IMR-90 (cell line): ENCODE measurements at regions not wholly inside any gene's neighbourhood (a gene's known extent, or its start where the extent isn't known, plus 50 kb on each side); places are given as distances from the start of the nearest gene placed in this dataset.

Experiments
- ATAC-seq: fragments of 200-7000 bp; cut with Tn5 transposase; 2 replicates; pipeline ENCODE4 v1.9.1; 2020; ENCODE audit warnings: low read depth, mild to moderate bottlenecking, moderate library complexity
- BruUV-seq: library from RNA; stranded (reverse); fragments of 400-500 nt; replicated peaks from 2 replicates; lab custom pipeline; 2021; lab: Mats Ljungman, UMichigan
- CTCF ChIA-PET: fragments of 300-600 bp; formaldehyde crosslinking; extraction: SDS; loops from one replicate; lab custom pipeline; 2021; ENCODE audit warnings: antibody characterized with exemption; lab: Yijun Ruan, JAX
- POLR2A ChIA-PET: fragments of 300-600 bp; sonication (Branson Sonifier 250); formaldehyde crosslinking; loops from one replicate; lab custom pipeline; 2022; ENCODE audit warnings: antibody characterized with exemption; ENCODE audit not compliant: unreplicated experiment; lab: Charles Lee
- DNase-seq: peaks from one replicate; pipeline ENCODE4 v3.0.0; 2013
- H2AFZ ChIP-seq: replicated peaks from 2 replicates; pipeline ENCODE3; 2013; ENCODE audit warnings: low read length, mild to moderate bottlenecking; ENCODE audit not compliant: poor library complexity
- H2AK5ac ChIP-seq: 2 replicates; pipeline ENCODE4 v1.6.1; 2013; ENCODE audit warnings: low read depth, low read length, inconsistent platforms
- H2AK9ac ChIP-seq: replicated peaks from 2 replicates; pipeline ENCODE3; 2013; ENCODE audit warnings: mild to moderate bottlenecking, low read depth, low read length, moderate library complexity; ENCODE audit not compliant: poor library complexity
- H2BK120ac ChIP-seq: 2 replicates; pipeline ENCODE4 v1.6.1; 2013; ENCODE audit warnings: low read depth, low read length, inconsistent platforms
- H2BK15ac ChIP-seq: 3 replicates; pipeline ENCODE4 v1.6.1; 2013; ENCODE audit warnings: low read depth, low read length, inconsistent platforms
- H2BK20ac ChIP-seq: 2 replicates; pipeline ENCODE4 v1.6.1; 2013; ENCODE audit warnings: low read depth, mild to moderate bottlenecking, inconsistent platforms, low read length, moderate library complexity
- H2BK5ac ChIP-seq: 2 replicates; pipeline ENCODE4 v1.6.1; 2013; ENCODE audit warnings: mild to moderate bottlenecking, low read depth, low read length, inconsistent platforms; ENCODE audit not compliant: poor library complexity, severe bottlenecking
- H3K14ac ChIP-seq: replicated peaks from 2 replicates; pipeline ENCODE4 v1.6.1; 2013; ENCODE audit warnings: low read depth, low read length, inconsistent platforms
- H3K18ac ChIP-seq: 2 replicates; pipeline ENCODE4 v1.6.1; 2013; ENCODE audit warnings: low read depth, low read length, control low read depth
- H3K23ac ChIP-seq: 2 replicates; pipeline ENCODE4 v1.6.1; 2013; ENCODE audit warnings: low read depth, low read length, inconsistent platforms
- H3K27ac ChIP-seq: 2 replicates; pipeline ENCODE4 v1.5.1; 2013; ENCODE audit warnings: mild to moderate bottlenecking, control low read depth, low read length; ENCODE audit not compliant: insufficient read depth
- H3K27me3 ChIP-seq: 2 replicates; pipeline ENCODE4 v1.6.1; 2013; ENCODE audit warnings: low read length; ENCODE audit not compliant: control insufficient read depth, insufficient read depth
- H3K36me3 ChIP-seq: 2 replicates; pipeline ENCODE4 v1.6.1; 2013; ENCODE audit warnings: low read length, mixed read lengths; ENCODE audit not compliant: control insufficient read depth, insufficient read depth
- H3K4ac ChIP-seq: 2 replicates; pipeline ENCODE4 v1.6.1; 2013; ENCODE audit warnings: low read depth, low read length, inconsistent platforms
- H3K4me1 ChIP-seq: 2 replicates; pipeline ENCODE4 v1.6.1; 2013; ENCODE audit warnings: low read length, mixed read lengths; ENCODE audit not compliant: control insufficient read depth, insufficient read depth
- H3K4me2 ChIP-seq: 2 replicates; pipeline ENCODE4 v1.6.1; 2013; ENCODE audit warnings: low read depth, mild to moderate bottlenecking, control low read depth, low read length, moderate library complexity
- H3K4me3 ChIP-seq: 2 replicates; pipeline ENCODE4 v1.5.1; 2013; ENCODE audit warnings: low read depth, mild to moderate bottlenecking, control low read depth, low read length, moderate library complexity; ENCODE audit not compliant: insufficient read depth
- H3K56ac ChIP-seq: 2 replicates; pipeline ENCODE4 v1.6.1; 2013; ENCODE audit warnings: low read length, inconsistent platforms; ENCODE audit not compliant: insufficient read depth; ENCODE audit errors: extremely low read depth
- H3K79me1 ChIP-seq, 2 experiments: 2 replicates each; pipeline ENCODE4 v1.6.1; 2013; ENCODE audit warnings: low read length in 2 of 2, inconsistent platforms in 1 of 2, low read depth in 1 of 2
- H3K9ac ChIP-seq: 2 replicates; pipeline ENCODE4 v1.6.1; 2013; ENCODE audit warnings: low read depth, low read length, control low read depth
- H3K9me1 ChIP-seq: 2 replicates; pipeline ENCODE4 v1.6.1; 2013; ENCODE audit warnings: low read length, inconsistent platforms; ENCODE audit not compliant: insufficient read depth
- H3K9me3 ChIP-seq: 2 replicates; pipeline ENCODE4 v1.6.1; 2013; ENCODE audit warnings: low read length; ENCODE audit not compliant: control insufficient read depth, insufficient read depth
- H4K20me1 ChIP-seq: 2 replicates; pipeline ENCODE4 v1.6.1; 2013; ENCODE audit warnings: low read length, inconsistent platforms; ENCODE audit not compliant: insufficient read depth
- H4K5ac ChIP-seq: 2 replicates; pipeline ENCODE4 v1.6.1; 2013; ENCODE audit warnings: mild to moderate bottlenecking, low read depth, low read length, control low read depth
- H4K8ac ChIP-seq, 2 experiments: 2 replicates each; pipeline ENCODE4 v1.6.1; 2013; ENCODE audit warnings: low read depth in 2 of 2, low read length in 2 of 2, control low read depth in 1 of 2, inconsistent platforms in 1 of 2
- H4K91ac ChIP-seq: 2 replicates; pipeline ENCODE4 v1.6.1; 2013; ENCODE audit warnings: low read depth, low read length, inconsistent platforms; ENCODE audit not compliant: insufficient read depth
- BHLHE40 ChIP-seq: fragments of 150-350 bp; IDR thresholded peaks from 2 replicates; pipeline ENCODE4 v1.6.1; 2016; ENCODE audit warnings: mild to moderate bottlenecking, low read depth, low read length
- CEBPB ChIP-seq: IDR thresholded peaks from 2 replicates; pipeline ENCODE4 v1.6.1; 2012; ENCODE audit warnings: low read depth, low read length, improper control_type of control experiment
- CHD1 ChIP-seq: IDR thresholded peaks from 2 replicates; pipeline ENCODE4 v1.6.1; 2012; ENCODE audit warnings: low read depth, low read length, improper control_type of control experiment
- MAFK ChIP-seq: IDR thresholded peaks from 2 replicates; pipeline ENCODE4 v1.6.1; 2012; ENCODE audit warnings: low read depth, low read length, improper control_type of control experiment
- MAZ ChIP-seq: IDR thresholded peaks from 2 replicates; pipeline ENCODE4 v1.6.1; 2012; ENCODE audit warnings: low read depth, mild to moderate bottlenecking, low read length, improper control_type of control experiment, moderate library complexity, borderline replicate concordance
- MXI1 ChIP-seq: IDR thresholded peaks from 2 replicates; pipeline ENCODE4 v1.6.1; 2012; ENCODE audit warnings: low read depth, mild to moderate bottlenecking, low read length, moderate library complexity, borderline replicate concordance
- NFE2L2 ChIP-seq: fragments of 150-350 bp; IDR thresholded peaks from 2 replicates; pipeline ENCODE4 v1.6.1; 2016; ENCODE audit warnings: low read depth, mild to moderate bottlenecking, low read length
- POLR2A ChIP-seq: IDR thresholded peaks from 2 replicates; pipeline ENCODE4 v1.6.1; 2012; ENCODE audit warnings: mild to moderate bottlenecking, low read depth, low read length
- RAD21 ChIP-seq: IDR thresholded peaks from 2 replicates; pipeline ENCODE4 v1.6.1; 2012; ENCODE audit warnings: low read length, improper control_type of control experiment
- RCOR1 ChIP-seq: IDR thresholded peaks from 2 replicates; pipeline ENCODE4 v1.6.1; 2012; ENCODE audit warnings: mild to moderate bottlenecking, low read length, improper control_type of control experiment; ENCODE audit not compliant: insufficient replicate concordance
- RFX5 ChIP-seq: IDR thresholded peaks from 2 replicates; pipeline ENCODE4 v1.8.0; 2012; ENCODE audit warnings: low read depth, mild to moderate bottlenecking, low read length, moderate library complexity
- SMC3 ChIP-seq: fragments of 150-350 bp; IDR thresholded peaks from 2 replicates; pipeline ENCODE4 v1.6.1; 2016; ENCODE audit warnings: low read depth, mild to moderate bottlenecking, antibody characterized with exemption, low read length, moderate library complexity
- dilution Hi-C: fragments of 300-500 bp; cut with HindIII; formaldehyde crosslinking; loops from one replicate; pipeline ENCODE4 v1.14.3; 2018; ENCODE audit warnings: low sequenced_read_pairs; ENCODE audit not compliant: unreplicated experiment
- in situ Hi-C: fragments of 300-500 bp; cut with MboI; formaldehyde crosslinking; loops from 3 replicates; pipeline ENCODE4 v1.14.3; 2019; ENCODE audit warnings: low sequenced_read_pairs, inconsistent platforms, mixed read lengths
- intact Hi-C: fragments of 100-400 bp; cut with micrococcal nuclease; formaldehyde crosslinking; loops from 2 replicates; pipeline ENCODE4 v1.10.0; 2022
- TF ChIP-seq, protein P1 (sequence below): conservative IDR thresholded peaks from 2 replicates; pipeline ENCODE4 v1.5.1; 2012; ENCODE audit warnings: mild to moderate bottlenecking, low read depth, low read length, improper control_type of control experiment
- TF ChIP-seq, protein P2 (sequence below): fragments of 150-350 bp; IDR thresholded peaks from 2 replicates; pipeline ENCODE4 v1.6.1; 2017; ENCODE audit warnings: mild to moderate bottlenecking, antibody characterized with exemption, low read length, low read depth
- TF ChIP-seq, protein P3 (sequence below): fragments of 150-350 bp; IDR thresholded peaks from 2 replicates; pipeline ENCODE4 v1.6.1; 2016; ENCODE audit warnings: low read depth, mild to moderate bottlenecking, low read length, moderate library complexity, borderline replicate concordance

DNA sequence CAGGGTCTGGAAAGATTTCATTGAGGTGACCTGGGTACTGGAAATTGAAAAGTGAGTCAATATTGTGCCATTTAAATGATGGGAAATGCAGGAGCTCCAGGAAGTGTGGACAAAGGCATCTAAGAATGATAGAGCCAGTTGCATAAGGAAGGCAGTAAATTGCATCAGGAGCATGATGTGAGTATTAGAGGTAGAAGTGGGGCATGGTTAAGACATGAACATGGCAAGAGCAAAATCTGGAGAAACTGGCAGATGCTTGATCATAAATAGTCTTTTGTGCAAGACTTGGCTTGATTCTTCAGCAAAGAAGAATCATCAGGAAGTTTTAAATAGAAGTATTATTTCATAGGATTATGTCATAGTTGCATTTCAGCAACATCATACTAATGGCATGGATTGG is 157.4 kb upstream of the PUM3 start:
- no peak for DNase-seq
- H3K4me2 ChIP-seq, result no peak overlapping the region
- no peak overlapping the region for H3K4ac ChIP-seq
- H4K8ac ChIP-seq, result no peak overlapping the region
- dilution Hi-C loops, result no loop called here
- H2BK5ac ChIP-seq, result no peak overlapping the region
- H2AFZ ChIP-seq, result no peak overlapping the region
- H3K18ac ChIP-seq, result no peak overlapping the region
- H4K20me1 ChIP-seq, result no peaks in the 10 kb centered on the region
- no peaks in the 10 kb centered on the region for H3K9me3 ChIP-seq
- no peak overlapping the region for H3K14ac ChIP-seq
- H3K27ac ChIP-seq, result no peak overlapping the region
- H3K9ac ChIP-seq, result no peak overlapping the region
- no peaks in the 10 kb centered on the region for H3K9me1 ChIP-seq
- intact Hi-C loops, result no loop called here
- no peak overlapping the region for H3K56ac ChIP-seq
- H2BK120ac ChIP-seq, result no peak overlapping the region
- H3K27me3 ChIP-seq, result no peaks in the 10 kb centered on the region
- no peak overlapping the region for H2BK20ac ChIP-seq
- H3K79me1 ChIP-seq, result no peaks in the 10 kb centered on the region
- no peak overlapping the region for H2AK9ac ChIP-seq
- TF ChIP-seq, protein P1, sequence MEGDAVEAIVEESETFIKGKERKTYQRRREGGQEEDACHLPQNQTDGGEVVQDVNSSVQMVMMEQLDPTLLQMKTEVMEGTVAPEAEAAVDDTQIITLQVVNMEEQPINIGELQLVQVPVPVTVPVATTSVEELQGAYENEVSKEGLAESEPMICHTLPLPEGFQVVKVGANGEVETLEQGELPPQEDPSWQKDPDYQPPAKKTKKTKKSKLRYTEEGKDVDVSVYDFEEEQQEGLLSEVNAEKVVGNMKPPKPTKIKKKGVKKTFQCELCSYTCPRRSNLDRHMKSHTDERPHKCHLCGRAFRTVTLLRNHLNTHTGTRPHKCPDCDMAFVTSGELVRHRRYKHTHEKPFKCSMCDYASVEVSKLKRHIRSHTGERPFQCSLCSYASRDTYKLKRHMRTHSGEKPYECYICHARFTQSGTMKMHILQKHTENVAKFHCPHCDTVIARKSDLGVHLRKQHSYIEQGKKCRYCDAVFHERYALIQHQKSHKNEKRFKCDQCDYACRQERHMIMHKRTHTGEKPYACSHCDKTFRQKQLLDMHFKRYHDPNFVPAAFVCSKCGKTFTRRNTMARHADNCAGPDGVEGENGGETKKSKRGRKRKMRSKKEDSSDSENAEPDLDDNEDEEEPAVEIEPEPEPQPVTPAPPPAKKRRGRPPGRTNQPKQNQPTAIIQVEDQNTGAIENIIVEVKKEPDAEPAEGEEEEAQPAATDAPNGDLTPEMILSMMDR, result no peak
- TF ChIP-seq MAFK, result no peak
- TF ChIP-seq BHLHE40, result no peak
- TF ChIP-seq, protein P2, sequence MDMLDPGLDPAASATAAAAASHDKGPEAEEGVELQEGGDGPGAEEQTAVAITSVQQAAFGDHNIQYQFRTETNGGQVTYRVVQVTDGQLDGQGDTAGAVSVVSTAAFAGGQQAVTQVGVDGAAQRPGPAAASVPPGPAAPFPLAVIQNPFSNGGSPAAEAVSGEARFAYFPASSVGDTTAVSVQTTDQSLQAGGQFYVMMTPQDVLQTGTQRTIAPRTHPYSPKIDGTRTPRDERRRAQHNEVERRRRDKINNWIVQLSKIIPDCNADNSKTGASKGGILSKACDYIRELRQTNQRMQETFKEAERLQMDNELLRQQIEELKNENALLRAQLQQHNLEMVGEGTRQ, result no peak
- TF ChIP-seq MAZ, result no peak
- TF ChIP-seq NFE2L2, result no peak
- TF ChIP-seq CHD1, result no peak
- TF ChIP-seq MXI1, result no peak
- TF ChIP-seq SMC3, result no peak
- TF ChIP-seq POLR2A, result no peak
- TF ChIP-seq, protein P3, sequence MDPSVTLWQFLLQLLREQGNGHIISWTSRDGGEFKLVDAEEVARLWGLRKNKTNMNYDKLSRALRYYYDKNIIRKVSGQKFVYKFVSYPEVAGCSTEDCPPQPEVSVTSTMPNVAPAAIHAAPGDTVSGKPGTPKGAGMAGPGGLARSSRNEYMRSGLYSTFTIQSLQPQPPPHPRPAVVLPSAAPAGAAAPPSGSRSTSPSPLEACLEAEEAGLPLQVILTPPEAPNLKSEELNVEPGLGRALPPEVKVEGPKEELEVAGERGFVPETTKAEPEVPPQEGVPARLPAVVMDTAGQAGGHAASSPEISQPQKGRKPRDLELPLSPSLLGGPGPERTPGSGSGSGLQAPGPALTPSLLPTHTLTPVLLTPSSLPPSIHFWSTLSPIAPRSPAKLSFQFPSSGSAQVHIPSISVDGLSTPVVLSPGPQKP, result no peak
- TF ChIP-seq RFX5, result no peak
- no peak for TF ChIP-seq CEBPB
- TF ChIP-seq RCOR1, result no peak
- no peak for TF ChIP-seq RAD21
- H3K23ac ChIP-seq, result no peak overlapping the region
- no peaks in the 10 kb centered on the region for H3K4me1 ChIP-seq
- no peak overlapping the region for H2AK5ac ChIP-seq
- CTCF ChIA-PET, result no interaction called here
- POLR2A ChIA-PET, result no interaction called here
- no TSS peak for BruUV-seq
- no peak overlapping the region for H4K91ac ChIP-seq
- no peak overlapping the region for H4K5ac ChIP-seq
- H3K4me3 ChIP-seq, result no peak overlapping the region
- no peaks in the 10 kb centered on the region for H3K36me3 ChIP-seq
- ATAC-seq, result no peak
- in situ Hi-C loops, result no loop called here
- no peak overlapping the region for H2BK15ac ChIP-seq
